GM21447 (cell line): ENCODE measurements at regions not wholly inside any gene's neighbourhood (a gene's known extent, or its start where the extent isn't known, plus 50 kb on each side); places are given as distances from the start of the nearest gene placed in this dataset.

ENCODE experiments used
- ATAC-seq: cut with Tn5 transposase; IDR thresholded peaks from one replicate; pipeline ENCODE4 v1.9.1; 2021; ENCODE audit not compliant: unreplicated experiment

- no peak for ATAC-seq
Observed at GRCh38 chr5:2574155-2574554, 177.3 kb downstream of the IRX2 start.

GRCh38 chr5:2570586-2570985 is 180.9 kb downstream of the IRX2 start:
- ATAC-seq: no peak

GRCh38 chr5:2569774-2570542 is 181.5 kb downstream of the IRX2 start:
- no peak for ATAC-seq

GRCh38 chr5:2569176-2569575 is 182.3 kb downstream of the IRX2 start:
- no peak for ATAC-seq

- no peak for ATAC-seq
Observed at GRCh38 chr5:2566284-2566683, 185.2 kb downstream of the IRX2 start.

- ATAC-seq: no peak
Observed at GRCh38 chr5:2565147-2565546, 186.3 kb downstream of the IRX2 start.

GRCh38 chr5:2563046-2563445 is 188.4 kb downstream of the IRX2 start:
- ATAC-seq: no peak

GRCh38 chr5:2562036-2562435 is 189.4 kb downstream of the IRX2 start:
- no peak for ATAC-seq

GRCh38 chr5:2560435-2560834 is 191.0 kb downstream of the IRX2 start:
- no peak for ATAC-seq

GRCh38 chr5:2557435-2557834 is 194.0 kb downstream of the IRX2 start:
- no peak for ATAC-seq

GRCh38 chr5:2556375-2556966 is 195.0 kb downstream of the IRX2 start:
- ATAC-seq: no peak

GRCh38 chr5:2553611-2554010 is 197.9 kb downstream of the IRX2 start:
- no peak for ATAC-seq

GRCh38 chr5:2550509-2550908 is 201.0 kb downstream of the IRX2 start:
- ATAC-seq: no peak

- ATAC-seq: no peak
Observed at GRCh38 chr5:2549900-2550299, 201.6 kb downstream of the IRX2 start.

- ATAC-seq: no peak
Observed at GRCh38 chr5:2549354-2549753, 202.1 kb downstream of the IRX2 start.

GRCh38 chr5:2546938-2547337 is 204.5 kb downstream of the IRX2 start:
- no peak for ATAC-seq

GRCh38 chr5:2544003-2544402 is 207.5 kb downstream of the IRX2 start:
- no peak for ATAC-seq

GRCh38 chr5:2542821-2543220 is 208.7 kb downstream of the IRX2 start:
- ATAC-seq: no peak

- ATAC-seq: no peak
Observed at GRCh38 chr5:2542026-2542425, 209.5 kb downstream of the IRX2 start.

GRCh38 chr5:2538169-2538568 is 213.3 kb downstream of the IRX2 start:
- no peak for ATAC-seq

GRCh38 chr5:2537378-2538145 is 213.9 kb downstream of the IRX2 start:
- no peak for ATAC-seq
